CD4-positive, alpha-beta T cell (primary cell): ENCODE measurements at regions not wholly inside any gene's neighbourhood (a gene's known extent, or its start where the extent isn't known, plus 50 kb on each side); places are given as distances from the start of the nearest gene placed in this dataset.

ENCODE experiments used
- ATAC-seq: fragments of 200-7000 bp; cut with Tn5 transposase; one replicate; pipeline ENCODE4 v1.10.0; 2022; ENCODE audit warnings: mild to moderate bottlenecking; ENCODE audit not compliant: poor library complexity
- CTCF ChIA-PET: fragments of 350-600 bp; sonication (Branson Sonifier 250); formaldehyde crosslinking; loops from one replicate; lab custom pipeline; 2021; ENCODE audit warnings: antibody characterized with exemption, inconsistent platforms; lab: Charles Lee
- POLR2A ChIA-PET: fragments of 350-600 bp; sonication (Branson Sonifier 250); formaldehyde crosslinking; loops from one replicate; lab custom pipeline; 2021; ENCODE audit warnings: antibody characterized with exemption, inconsistent platforms; lab: Charles Lee
- DNase-seq, 14 experiments: peaks; one replicate each; pipeline ENCODE4 v3.0.0-alpha.2; 2013 to 2020; ENCODE audit warnings: mixed read lengths in 2 of 14
- H3K27ac ChIP-seq, 2 donors: one replicate each; pipeline versions ENCODE4 v1.5.1 to v1.7.0; 2013; ENCODE audit warnings: low read length in 2 of 2, low read depth in 1 of 2, mild to moderate bottlenecking in 1 of 2
- H3K27me3 ChIP-seq, 2 experiments: 1 replicate in 1 of 2; 2 replicates in 1 of 2; pipeline versions ENCODE4 v1.6.1 to v1.7.0; 2013; ENCODE audit warnings: low read length in 2 of 2, control low read depth in 1 of 2, mild to moderate bottlenecking in 1 of 2, moderate library complexity in 1 of 2; ENCODE audit not compliant: insufficient read depth in 2 of 2, control insufficient read depth in 1 of 2
- H3K36me3 ChIP-seq: one replicate; pipeline ENCODE4 v1.6.1; 2013; ENCODE audit warnings: low read length, control low read depth; ENCODE audit not compliant: insufficient read depth
- H3K4me1 ChIP-seq: one replicate; pipeline ENCODE4 v1.6.1; 2013; ENCODE audit warnings: low read length, control low read depth; ENCODE audit not compliant: insufficient read depth
- H3K4me3 ChIP-seq: one replicate; pipeline ENCODE4 v1.5.1; 2013; ENCODE audit warnings: mild to moderate bottlenecking, low read length, moderate library complexity
- H3K9me3 ChIP-seq, 2 experiments: 1 replicate in 1 of 2; 2 replicates in 1 of 2; pipeline versions ENCODE4 v1.6.1 to v1.7.0; 2013; ENCODE audit warnings: low read length in 2 of 2, mild to moderate bottlenecking in 2 of 2, control low read depth in 1 of 2, moderate library complexity in 1 of 2; ENCODE audit not compliant: control insufficient read depth in 1 of 2, insufficient read depth in 1 of 2
- H3K27ac Mint-ChIP-seq: one replicate; pipeline ENCODE4 v1.8.0; 2020; ENCODE audit warnings: mixed read lengths
- H3K27me3 Mint-ChIP-seq: one replicate; pipeline ENCODE4 v1.8.0; 2021; ENCODE audit warnings: mixed read lengths
- H3K36me3 Mint-ChIP-seq: one replicate; pipeline ENCODE4 v1.8.0; 2021; ENCODE audit warnings: low read depth, mixed read lengths
- H3K4me1 Mint-ChIP-seq: one replicate; pipeline ENCODE4 v1.8.0; 2021; ENCODE audit warnings: low read depth, mixed read lengths
- H3K4me3 Mint-ChIP-seq: one replicate; pipeline ENCODE4 v1.8.0; 2020; ENCODE audit warnings: mild to moderate bottlenecking, mixed read lengths
- H3K9me3 Mint-ChIP-seq: one replicate; pipeline ENCODE4 v1.8.0; 2020; ENCODE audit warnings: mixed read lengths
- intact Hi-C, 2 experiments: fragments of 100-400 bp; cut with DNase I in 1 of 2; cut with micrococcal nuclease in 1 of 2; formaldehyde crosslinking; loops; one replicate each; pipeline versions ENCODE4 v1.15.1 to v1.9.0; 2023 to 2025; cut with DNase I, micrococcal nuclease
- TF ChIP-seq, protein P1 (sequence below): fragments of 200-600 bp; IDR thresholded peaks from one replicate; pipeline ENCODE4 v1.8.0; 2022; ENCODE audit warnings: antibody characterized with exemption, mild to moderate bottlenecking

DNA sequence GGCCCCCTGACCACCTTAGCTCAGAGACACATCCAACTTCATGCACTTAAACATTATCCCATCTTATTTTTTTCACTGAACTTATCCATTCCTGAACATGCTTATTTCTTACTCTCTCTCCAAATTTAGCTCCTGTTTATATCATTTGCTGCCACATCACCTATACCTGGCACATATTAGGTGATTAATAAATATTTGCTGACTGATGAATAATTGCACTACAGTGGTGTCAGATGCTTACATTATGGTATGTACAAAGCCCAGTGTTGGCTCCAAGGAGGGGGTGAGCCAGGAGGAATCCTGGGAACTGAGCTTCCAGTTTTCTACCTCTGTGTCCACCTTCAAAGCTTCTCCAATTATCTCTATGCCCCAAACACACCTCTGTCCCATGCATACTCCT, 124.0 kb upstream of the PMFBP1 start:
- Histone ChIP-seq H3K27ac (no peak overlapping the region), H3K4me1 (no peaks in the 10 kb centered on the region), H3K27me3 (no peaks in the 10 kb centered on the region), H3K9me3 (no peaks in the 10 kb centered on the region), H3K4me3 (no peak overlapping the region), H3K36me3 (no peaks in the 10 kb centered on the region)
- Mint-ChIP-seq H3K4me1 (no peaks in the 10 kb centered on the region), H3K4me3 (no peak overlapping the region), H3K27me3 (no peaks in the 10 kb centered on the region), H3K9me3 (no peaks in the 10 kb centered on the region), H3K36me3 (no peaks in the 10 kb centered on the region), H3K27ac (no peak overlapping the region)
- intact Hi-C loops: no loop called here
- CTCF ChIA-PET: no interaction called here
- ATAC-seq (no peak), DNase-seq (no peak)
- TF ChIP-seq, protein P1, sequence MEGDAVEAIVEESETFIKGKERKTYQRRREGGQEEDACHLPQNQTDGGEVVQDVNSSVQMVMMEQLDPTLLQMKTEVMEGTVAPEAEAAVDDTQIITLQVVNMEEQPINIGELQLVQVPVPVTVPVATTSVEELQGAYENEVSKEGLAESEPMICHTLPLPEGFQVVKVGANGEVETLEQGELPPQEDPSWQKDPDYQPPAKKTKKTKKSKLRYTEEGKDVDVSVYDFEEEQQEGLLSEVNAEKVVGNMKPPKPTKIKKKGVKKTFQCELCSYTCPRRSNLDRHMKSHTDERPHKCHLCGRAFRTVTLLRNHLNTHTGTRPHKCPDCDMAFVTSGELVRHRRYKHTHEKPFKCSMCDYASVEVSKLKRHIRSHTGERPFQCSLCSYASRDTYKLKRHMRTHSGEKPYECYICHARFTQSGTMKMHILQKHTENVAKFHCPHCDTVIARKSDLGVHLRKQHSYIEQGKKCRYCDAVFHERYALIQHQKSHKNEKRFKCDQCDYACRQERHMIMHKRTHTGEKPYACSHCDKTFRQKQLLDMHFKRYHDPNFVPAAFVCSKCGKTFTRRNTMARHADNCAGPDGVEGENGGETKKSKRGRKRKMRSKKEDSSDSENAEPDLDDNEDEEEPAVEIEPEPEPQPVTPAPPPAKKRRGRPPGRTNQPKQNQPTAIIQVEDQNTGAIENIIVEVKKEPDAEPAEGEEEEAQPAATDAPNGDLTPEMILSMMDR: no peak
- POLR2A ChIA-PET: no interaction called here

GRCh38 chr16:72291531-72291981, 119.6 kb upstream of the PMFBP1 start:
- ATAC-seq (no peak), DNase-seq (no peak)
- Histone ChIP-seq H3K36me3 (no peaks in the 10 kb centered on the region), H3K27me3 (no peaks in the 10 kb centered on the region), H3K27ac (no peak overlapping the region), H3K9me3 (no peaks in the 10 kb centered on the region), H3K4me3 (no peak overlapping the region), H3K4me1 (no peaks in the 10 kb centered on the region)
- H3K27ac Mint-ChIP-seq: no peak overlapping the region
- no peaks in the 10 kb centered on the region for H3K9me3 Mint-ChIP-seq
- TF ChIP-seq, protein P1: no peak
- no peaks in the 10 kb centered on the region for H3K4me1 Mint-ChIP-seq
- intact Hi-C loops: no loop called here
- no peak overlapping the region for H3K4me3 Mint-ChIP-seq
- no peaks in the 10 kb centered on the region for H3K27me3 Mint-ChIP-seq
- POLR2A ChIA-PET: interaction anchor here (0.7 kb wide), 1 partner anchor 68 kb away, joined by 3 read pairs; no protein-coding TSS in a partner anchor
- no peaks in the 10 kb centered on the region for H3K36me3 Mint-ChIP-seq
- CTCF ChIA-PET: no interaction called here

DNA sequence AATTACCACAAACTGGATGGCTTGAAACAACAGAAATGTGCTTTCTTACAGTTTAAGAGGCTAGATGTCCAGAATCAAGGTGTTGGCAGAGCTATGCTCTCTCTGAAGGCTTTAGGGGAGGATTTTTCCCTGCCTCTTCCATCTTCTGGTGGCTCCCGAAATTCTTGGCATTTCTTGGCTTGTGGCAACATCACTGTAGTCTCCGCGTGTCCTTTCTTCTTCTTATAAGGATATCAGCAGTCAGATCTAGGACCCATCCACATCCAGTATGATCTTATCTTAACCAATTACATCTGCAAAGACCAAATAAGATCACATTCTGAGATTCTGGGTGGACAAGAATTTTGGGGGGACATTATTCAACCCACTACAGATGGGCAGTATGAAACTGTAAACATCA, 119.2 kb upstream of the PMFBP1 start:
- Mint-ChIP-seq H3K4me1 (no peaks in the 10 kb centered on the region), H3K27me3 (no peaks in the 10 kb centered on the region), H3K4me3 (no peak overlapping the region), H3K27ac (no peak overlapping the region), H3K9me3 (no peaks in the 10 kb centered on the region), H3K36me3 (no peaks in the 10 kb centered on the region)
- ChIA-PET POLR2A (interaction anchor here (0.7 kb wide), 1 partner anchor 67 kb away, joined by 3 read pairs; no protein-coding TSS in a partner anchor), CTCF (no interaction called here)
- H3K36me3 ChIP-seq: no peaks in the 10 kb centered on the region
- no peaks in the 10 kb centered on the region for H3K9me3 ChIP-seq
- no peak for ATAC-seq
- intact Hi-C loops: no loop called here
- no peaks in the 10 kb centered on the region for H3K27me3 ChIP-seq
- no peak for DNase-seq
- H3K27ac ChIP-seq: no peak overlapping the region
- TF ChIP-seq, protein P1: no peak
- no peaks in the 10 kb centered on the region for H3K4me1 ChIP-seq
- no peak overlapping the region for H3K4me3 ChIP-seq
